Heart left ventricle (tissue), 16 donors: ENCODE measurements at regions not wholly inside any gene's neighbourhood (a gene's known extent, or its start where the extent isn't known, plus 50 kb on each side); places are given as distances from the start of the nearest gene placed in this dataset.

ENCODE experiments used
- ATAC-seq, 4 donors: fragments of 200-7000 bp; cut with Tn5 transposase; one replicate each; pipeline ENCODE4 v1.9.1; 2020 to 2022; ENCODE audit warnings: moderate library complexity in 4 of 4, mild to moderate bottlenecking in 3 of 4, moderate number of reproducible peaks in 1 of 4
- DNase-seq, 5 donors: peaks; one replicate each; pipeline ENCODE4 v3.0.0-alpha.2; 2020
- H3K27ac ChIP-seq, 12 donors: fragments of 200-600 bp; sonication (generic) in 4 of 12; one replicate each; pipeline versions ENCODE4 v1.5.0 to v1.8.0; 2016 to 2022; ENCODE audit warnings: mild to moderate bottlenecking in 2 of 12
- H3K27me3 ChIP-seq, 9 donors: fragments of 200-600 bp; sonication (generic) in 2 of 9; one replicate each; pipeline versions ENCODE4 v1.5.1 to v1.8.0; 2016 to 2022; ENCODE audit warnings: mild to moderate bottlenecking in 3 of 9
- H3K36me3 ChIP-seq, 9 donors: fragments of 200-600 bp; sonication (generic) in 2 of 9; one replicate each; pipeline versions ENCODE4 v1.5.0 to v1.8.0; 2018 to 2022; ENCODE audit warnings: mild to moderate bottlenecking in 2 of 9
- H3K4me1 ChIP-seq, 12 donors: fragments of 200-600 bp; sonication (generic) in 4 of 12; one replicate each; pipeline versions ENCODE4 v1.5.0 to v1.8.0; 2016 to 2022; ENCODE audit warnings: mild to moderate bottlenecking in 3 of 12
- H3K4me3 ChIP-seq, 12 donors: fragments of 200-600 bp; sonication (generic) in 4 of 12; one replicate each; pipeline versions ENCODE4 v1.5.0 to v1.8.0; 2017 to 2022; ENCODE audit warnings: mild to moderate bottlenecking in 9 of 12, moderate library complexity in 4 of 12
- H3K9me3 ChIP-seq, 12 donors: fragments of 200-600 bp; sonication (generic) in 4 of 12; one replicate each; pipeline versions ENCODE4 v1.5.0 to v1.8.0; 2016 to 2022; ENCODE audit warnings: mild to moderate bottlenecking in 1 of 12
- POLR2A ChIP-seq, 2 donors: fragments of 450-650 bp; IDR thresholded peaks; one replicate each; pipeline ENCODE4 v1.6.1; 2017; ENCODE audit warnings: antibody characterized with exemption in 2 of 2, mild to moderate bottlenecking in 2 of 2, moderate library complexity in 2 of 2
- WGBS, 4 donors: extraction: QIAGEN DNeasy Blood & Tissue Kit in 2 of 4; methylation state at CpG; one replicate each; pipeline versions ENCODE4 v1.1.5 to v1.1.7; 2013 to 2018; 5-methylcytosine and 5-hydroxymethylcytosine counted together
- intact Hi-C, 10 donors: fragments of 100-400 bp; cut with DNase I; formaldehyde crosslinking; loops; one replicate each; pipeline versions ENCODE4 v1.11.1 to v1.14.2; 2022
- TF ChIP-seq, protein P1 (sequence below), 12 donors: fragments of 200-600 bp; sonication (generic) in 4 of 12; IDR thresholded peaks; one replicate each; pipeline versions ENCODE4 v1.5.0 to v1.8.0; 2018 to 2022; ENCODE audit warnings: antibody characterized with exemption in 12 of 12, mild to moderate bottlenecking in 5 of 12
- donor health status: ischemic (EF 13 %, LVEDD 7.1; RV severe dilation, severe dysfunction).
- donor health status: healthy with polysubstance abuse.
- donor health status: DM: no; HTN: yes; CAD: no.
- donor health status: DM: no; HTN: no; CAD: no.
- donor health status: ischemic (EF 25% LVEDD 6.9; RV normal size, moderate dysfunction).
- donor health status: ischemic (EF 25% LVEDD 5.7; RV mildly dilated, moderate dysfunction).
- donor health status: healthy.
- donor health status: DM: yes; HTN: yes; CAD: no.
- donor health status: ischemic (EF 35%, LVEDD 5.7; RV mildly dilated, moderate dysfunction).
- donor health status: nonischemic (EF 11% LVEDD 7.7; RV severe dilation, severe dysfunction).
- donor health status: DM: yes; HTN: yes; CAD: no.
- donor health status: PGD.
- donor health status: ischemic (EF 29% LVEDD 5.4; RV normal size, mild dysfunction).
- donor health status: nonischemic (EF 23%, LVEDD 6.1; RV moderate dilation, normal function).

DNA sequence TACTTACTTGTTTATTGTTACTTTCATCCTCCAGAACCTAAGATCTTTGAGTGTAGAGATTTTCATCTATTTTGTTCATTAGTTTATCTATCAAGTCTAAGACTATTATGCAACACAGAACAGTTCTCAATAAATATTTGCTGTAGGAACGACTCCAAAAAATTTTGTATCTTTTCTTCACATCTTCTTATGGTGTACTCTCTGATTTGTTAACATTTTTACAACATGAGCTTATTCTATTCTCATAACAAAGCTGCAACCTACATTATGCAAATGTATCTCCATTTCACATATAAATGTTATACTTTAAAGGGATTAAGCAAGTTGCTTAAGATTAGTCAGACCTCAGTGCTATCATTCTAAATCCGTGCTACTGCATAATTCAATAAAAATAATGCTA is 514.2 kb upstream of the ZP4 start:
- no peak for TF ChIP-seq POLR2A (IDR thresholded peaks at IDR 0.05)
- TF ChIP-seq, protein P1, sequence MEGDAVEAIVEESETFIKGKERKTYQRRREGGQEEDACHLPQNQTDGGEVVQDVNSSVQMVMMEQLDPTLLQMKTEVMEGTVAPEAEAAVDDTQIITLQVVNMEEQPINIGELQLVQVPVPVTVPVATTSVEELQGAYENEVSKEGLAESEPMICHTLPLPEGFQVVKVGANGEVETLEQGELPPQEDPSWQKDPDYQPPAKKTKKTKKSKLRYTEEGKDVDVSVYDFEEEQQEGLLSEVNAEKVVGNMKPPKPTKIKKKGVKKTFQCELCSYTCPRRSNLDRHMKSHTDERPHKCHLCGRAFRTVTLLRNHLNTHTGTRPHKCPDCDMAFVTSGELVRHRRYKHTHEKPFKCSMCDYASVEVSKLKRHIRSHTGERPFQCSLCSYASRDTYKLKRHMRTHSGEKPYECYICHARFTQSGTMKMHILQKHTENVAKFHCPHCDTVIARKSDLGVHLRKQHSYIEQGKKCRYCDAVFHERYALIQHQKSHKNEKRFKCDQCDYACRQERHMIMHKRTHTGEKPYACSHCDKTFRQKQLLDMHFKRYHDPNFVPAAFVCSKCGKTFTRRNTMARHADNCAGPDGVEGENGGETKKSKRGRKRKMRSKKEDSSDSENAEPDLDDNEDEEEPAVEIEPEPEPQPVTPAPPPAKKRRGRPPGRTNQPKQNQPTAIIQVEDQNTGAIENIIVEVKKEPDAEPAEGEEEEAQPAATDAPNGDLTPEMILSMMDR (IDR thresholded peaks at IDR 0.05) = no peak
- DNase-seq = no peak
- ATAC-seq = no peak
- Histone ChIP-seq H3K4me1 (no peaks in the 10 kb centered on the region), H3K9me3 (no peaks in the 10 kb centered on the region), H3K27ac (no peak overlapping the region), H3K36me3 (no peaks in the 10 kb centered on the region), H3K4me3 (no peak overlapping the region), H3K27me3 (no peaks in the 10 kb centered on the region)
- WGBS, 4 donors = 63 to 74% (median 68%) methylated on average over 2 of the region's 2 CpGs
- intact Hi-C loops = no loop called here

DNA sequence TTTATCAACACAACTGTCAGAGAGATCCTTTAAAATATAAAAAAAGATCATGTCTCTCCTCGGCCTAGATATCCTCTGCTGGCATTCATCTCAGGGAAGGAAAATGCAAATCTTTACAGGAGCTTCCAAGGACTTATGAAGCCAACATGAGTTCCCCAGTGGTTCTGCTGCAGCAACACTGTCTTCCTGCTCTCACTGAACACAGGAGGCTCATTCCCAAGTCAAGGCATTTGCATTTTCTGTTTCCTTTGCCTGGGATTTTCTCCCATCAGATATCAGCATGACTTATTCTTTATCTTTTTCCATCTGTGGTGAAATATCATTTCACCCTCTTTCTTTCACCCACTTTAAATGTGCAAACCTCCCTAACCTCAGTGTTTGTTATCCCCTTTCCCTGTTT is 513.8 kb upstream of the ZP4 start:
- DNase-seq (no peak), ATAC-seq (no peak)
- H3K27ac ChIP-seq = no peak overlapping the region
- H3K27me3 ChIP-seq = no peaks in the 10 kb centered on the region
- H3K4me1 ChIP-seq = no peaks in the 10 kb centered on the region
- WGBS, 4 donors = 33 to 48% (median 44%) methylated on average over 1 of the region's 1 CpG
- no peaks in the 10 kb centered on the region for H3K9me3 ChIP-seq
- intact Hi-C loops = no loop called here
- H3K36me3 ChIP-seq = no peaks in the 10 kb centered on the region
- no peak overlapping the region for H3K4me3 ChIP-seq
- TF ChIP-seq, protein P1 (IDR thresholded peaks at IDR 0.05) = no peak
- no peak for TF ChIP-seq POLR2A (IDR thresholded peaks at IDR 0.05)

- 39 to 66% (median 54%) methylated on average over 4 of the region's 4 CpGs for WGBS, 4 donors
- H3K4me3 ChIP-seq = no peak overlapping the region
- no peaks in the 10 kb centered on the region for H3K4me1 ChIP-seq
- no peak overlapping the region for H3K27ac ChIP-seq
- H3K9me3 ChIP-seq = no peaks in the 10 kb centered on the region
- intact Hi-C loops = no loop called here
- H3K27me3 ChIP-seq = no peaks in the 10 kb centered on the region
- TF ChIP-seq, protein P1 (IDR thresholded peaks at IDR 0.05) = no peak
- TF ChIP-seq POLR2A (IDR thresholded peaks at IDR 0.05) = no peak
- ATAC-seq = no peak
- no peaks in the 10 kb centered on the region for H3K36me3 ChIP-seq
- no peak for DNase-seq
These were observed 510.4 kb upstream of the ZP4 start for GRCh38 chr1:238401144-238401543.

DNA sequence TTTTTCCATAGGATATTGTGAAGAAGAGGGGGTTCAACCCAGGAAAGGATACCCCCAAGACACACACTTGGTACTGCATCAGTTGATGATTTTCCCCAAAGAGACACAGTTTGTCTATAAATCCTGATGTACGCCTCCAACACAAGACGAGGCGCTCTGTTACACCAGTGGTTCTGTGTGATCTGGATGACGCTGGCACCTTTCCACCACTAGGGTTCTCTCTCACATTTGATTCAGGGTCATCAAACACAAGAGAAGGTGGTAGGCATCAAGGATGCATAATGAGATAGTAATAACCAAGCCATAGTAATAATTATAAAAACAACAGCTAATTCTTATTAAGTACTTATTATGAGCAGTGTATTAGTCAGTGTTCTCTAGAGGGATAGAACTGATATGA is 508.8 kb upstream of the ZP4 start:
- WGBS, 4 donors = 80 to 86% (median 83%) methylated on average over 4 of the region's 4 CpGs
- DNase-seq (no peak), ATAC-seq (no peak)
- Histone ChIP-seq H3K27me3 (no peaks in the 10 kb centered on the region), H3K4me1 (no peaks in the 10 kb centered on the region), H3K27ac (no peak overlapping the region), H3K36me3 (no peaks in the 10 kb centered on the region), H3K9me3 (no peaks in the 10 kb centered on the region), H3K4me3 (no peak overlapping the region)
- intact Hi-C loops = no loop called here
- no peak for TF ChIP-seq POLR2A (IDR thresholded peaks at IDR 0.05)
- TF ChIP-seq, protein P1 (IDR thresholded peaks at IDR 0.05) = no peak
